IMR-90 (cell line): ENCODE measurements at regions not wholly inside any gene's neighbourhood (a gene's known extent, or its start where the extent isn't known, plus 50 kb on each side); places are given as distances from the start of the nearest gene placed in this dataset.

Source experiments
- ATAC-seq: fragments of 200-7000 bp; cut with Tn5 transposase; 2 replicates; pipeline ENCODE4 v1.9.1; 2020; ENCODE audit warnings: low read depth, mild to moderate bottlenecking, moderate library complexity
- BruUV-seq: library from RNA; stranded (reverse); fragments of 400-500 nt; replicated peaks from 2 replicates; lab custom pipeline; 2021; lab: Mats Ljungman, UMichigan
- CTCF ChIA-PET: fragments of 300-600 bp; formaldehyde crosslinking; extraction: SDS; loops from one replicate; lab custom pipeline; 2021; ENCODE audit warnings: antibody characterized with exemption; lab: Yijun Ruan, JAX
- POLR2A ChIA-PET: fragments of 300-600 bp; sonication (Branson Sonifier 250); formaldehyde crosslinking; loops from one replicate; lab custom pipeline; 2022; ENCODE audit warnings: antibody characterized with exemption; ENCODE audit not compliant: unreplicated experiment; lab: Charles Lee
- DNase-seq: peaks from one replicate; pipeline ENCODE4 v3.0.0; 2013
- H2AFZ ChIP-seq: replicated peaks from 2 replicates; pipeline ENCODE3; 2013; ENCODE audit warnings: low read length, mild to moderate bottlenecking; ENCODE audit not compliant: poor library complexity
- H2AK5ac ChIP-seq: 2 replicates; pipeline ENCODE4 v1.6.1; 2013; ENCODE audit warnings: low read depth, low read length, inconsistent platforms
- H2AK9ac ChIP-seq: replicated peaks from 2 replicates; pipeline ENCODE3; 2013; ENCODE audit warnings: mild to moderate bottlenecking, low read depth, low read length, moderate library complexity; ENCODE audit not compliant: poor library complexity
- H2BK120ac ChIP-seq: 2 replicates; pipeline ENCODE4 v1.6.1; 2013; ENCODE audit warnings: low read depth, low read length, inconsistent platforms
- H2BK15ac ChIP-seq: 3 replicates; pipeline ENCODE4 v1.6.1; 2013; ENCODE audit warnings: low read depth, low read length, inconsistent platforms
- H2BK20ac ChIP-seq: 2 replicates; pipeline ENCODE4 v1.6.1; 2013; ENCODE audit warnings: low read depth, mild to moderate bottlenecking, inconsistent platforms, low read length, moderate library complexity
- H2BK5ac ChIP-seq: 2 replicates; pipeline ENCODE4 v1.6.1; 2013; ENCODE audit warnings: mild to moderate bottlenecking, low read depth, low read length, inconsistent platforms; ENCODE audit not compliant: poor library complexity, severe bottlenecking
- H3K14ac ChIP-seq: replicated peaks from 2 replicates; pipeline ENCODE4 v1.6.1; 2013; ENCODE audit warnings: low read depth, low read length, inconsistent platforms
- H3K18ac ChIP-seq: 2 replicates; pipeline ENCODE4 v1.6.1; 2013; ENCODE audit warnings: low read depth, low read length, control low read depth
- H3K23ac ChIP-seq: 2 replicates; pipeline ENCODE4 v1.6.1; 2013; ENCODE audit warnings: low read depth, low read length, inconsistent platforms
- H3K27ac ChIP-seq: 2 replicates; pipeline ENCODE4 v1.5.1; 2013; ENCODE audit warnings: mild to moderate bottlenecking, control low read depth, low read length; ENCODE audit not compliant: insufficient read depth
- H3K27me3 ChIP-seq: 2 replicates; pipeline ENCODE4 v1.6.1; 2013; ENCODE audit warnings: low read length; ENCODE audit not compliant: control insufficient read depth, insufficient read depth
- H3K36me3 ChIP-seq: 2 replicates; pipeline ENCODE4 v1.6.1; 2013; ENCODE audit warnings: low read length, mixed read lengths; ENCODE audit not compliant: control insufficient read depth, insufficient read depth
- H3K4ac ChIP-seq: 2 replicates; pipeline ENCODE4 v1.6.1; 2013; ENCODE audit warnings: low read depth, low read length, inconsistent platforms
- H3K4me1 ChIP-seq: 2 replicates; pipeline ENCODE4 v1.6.1; 2013; ENCODE audit warnings: low read length, mixed read lengths; ENCODE audit not compliant: control insufficient read depth, insufficient read depth
- H3K4me2 ChIP-seq: 2 replicates; pipeline ENCODE4 v1.6.1; 2013; ENCODE audit warnings: low read depth, mild to moderate bottlenecking, control low read depth, low read length, moderate library complexity
- H3K4me3 ChIP-seq: 2 replicates; pipeline ENCODE4 v1.5.1; 2013; ENCODE audit warnings: low read depth, mild to moderate bottlenecking, control low read depth, low read length, moderate library complexity; ENCODE audit not compliant: insufficient read depth
- H3K56ac ChIP-seq: 2 replicates; pipeline ENCODE4 v1.6.1; 2013; ENCODE audit warnings: low read length, inconsistent platforms; ENCODE audit not compliant: insufficient read depth; ENCODE audit errors: extremely low read depth
- H3K79me1 ChIP-seq, 2 experiments: 2 replicates each; pipeline ENCODE4 v1.6.1; 2013; ENCODE audit warnings: low read length in 2 of 2, inconsistent platforms in 1 of 2, low read depth in 1 of 2
- H3K9ac ChIP-seq: 2 replicates; pipeline ENCODE4 v1.6.1; 2013; ENCODE audit warnings: low read depth, low read length, control low read depth
- H3K9me1 ChIP-seq: 2 replicates; pipeline ENCODE4 v1.6.1; 2013; ENCODE audit warnings: low read length, inconsistent platforms; ENCODE audit not compliant: insufficient read depth
- H3K9me3 ChIP-seq: 2 replicates; pipeline ENCODE4 v1.6.1; 2013; ENCODE audit warnings: low read length; ENCODE audit not compliant: control insufficient read depth, insufficient read depth
- H4K20me1 ChIP-seq: 2 replicates; pipeline ENCODE4 v1.6.1; 2013; ENCODE audit warnings: low read length, inconsistent platforms; ENCODE audit not compliant: insufficient read depth
- H4K5ac ChIP-seq: 2 replicates; pipeline ENCODE4 v1.6.1; 2013; ENCODE audit warnings: mild to moderate bottlenecking, low read depth, low read length, control low read depth
- H4K8ac ChIP-seq, 2 experiments: 2 replicates each; pipeline ENCODE4 v1.6.1; 2013; ENCODE audit warnings: low read depth in 2 of 2, low read length in 2 of 2, control low read depth in 1 of 2, inconsistent platforms in 1 of 2
- H4K91ac ChIP-seq: 2 replicates; pipeline ENCODE4 v1.6.1; 2013; ENCODE audit warnings: low read depth, low read length, inconsistent platforms; ENCODE audit not compliant: insufficient read depth
- WGBS, 2 experiments: methylation state at CpG; one replicate each; pipeline versions ENCODE4 v1.1.5 to v1.1.7; 2013; ENCODE audit warnings: missing lambda C conversion rate in 2 of 2; ENCODE audit not compliant: insufficient read length in 1 of 2; ENCODE audit errors: extremely low coverage in 2 of 2; 5-methylcytosine and 5-hydroxymethylcytosine counted together
- dilution Hi-C: fragments of 300-500 bp; cut with HindIII; formaldehyde crosslinking; loops from one replicate; pipeline ENCODE4 v1.14.3; 2018; ENCODE audit warnings: low sequenced_read_pairs; ENCODE audit not compliant: unreplicated experiment
- in situ Hi-C: fragments of 300-500 bp; cut with MboI; formaldehyde crosslinking; loops from 3 replicates; pipeline ENCODE4 v1.14.3; 2019; ENCODE audit warnings: low sequenced_read_pairs, inconsistent platforms, mixed read lengths
- intact Hi-C: fragments of 100-400 bp; cut with micrococcal nuclease; formaldehyde crosslinking; loops from 2 replicates; pipeline ENCODE4 v1.10.0; 2022
- TF ChIP-seq, protein P1 (sequence below): conservative IDR thresholded peaks from 2 replicates; pipeline ENCODE4 v1.5.1; 2012; ENCODE audit warnings: mild to moderate bottlenecking, low read depth, low read length, improper control_type of control experiment
- TF ChIP-seq, protein P2 (sequence below): fragments of 150-350 bp; IDR thresholded peaks from 2 replicates; pipeline ENCODE4 v1.6.1; 2016; ENCODE audit warnings: low read depth, mild to moderate bottlenecking, low read length, moderate library complexity, borderline replicate concordance

DNA sequence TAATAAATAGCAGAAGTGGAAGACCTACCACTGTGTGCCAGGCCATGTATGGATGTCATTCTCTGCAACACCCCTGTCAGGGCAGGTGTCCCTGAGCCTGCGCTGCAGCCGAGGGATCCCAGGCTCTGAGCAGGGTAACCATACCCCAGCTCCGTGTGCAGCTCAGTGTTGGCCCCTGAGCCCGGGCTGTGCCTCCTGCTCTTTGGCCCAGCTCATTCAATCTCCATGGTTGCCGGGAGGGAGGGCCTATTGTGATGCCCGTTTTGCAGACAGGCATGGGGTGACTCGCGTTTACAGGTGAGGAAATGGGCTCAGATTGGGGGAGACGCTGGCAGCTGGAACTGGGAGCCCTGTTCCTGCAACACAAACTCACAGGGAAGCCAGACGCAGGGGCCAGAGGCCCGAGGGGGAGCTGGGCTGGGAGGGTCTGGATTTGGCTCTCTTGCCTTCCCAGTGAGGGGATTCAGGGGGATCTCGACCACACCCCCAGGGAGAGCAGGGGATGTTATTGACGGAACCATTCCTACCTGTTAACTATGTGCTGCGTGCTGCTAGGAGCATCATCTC is 190.5 kb downstream of the IRF8 start:
- Histone ChIP-seq H2AK9ac (no peak overlapping the region), H4K8ac (no peak overlapping the region), H3K4ac (no peak overlapping the region), H4K20me1 (no peaks in the 10 kb centered on the region), H3K27ac (no peak overlapping the region), H3K4me3 (no peak overlapping the region), H2BK20ac (no peak overlapping the region), H3K23ac (no peak overlapping the region), H3K27me3 (no peaks in the 10 kb centered on the region), H2BK5ac (no peak overlapping the region), H3K56ac (no peak overlapping the region), H3K18ac (no peak overlapping the region), H3K9ac (no peak overlapping the region), H3K14ac (no peak overlapping the region; the same call in 1 of the 2 replicates), H2BK15ac (no peak overlapping the region), H3K4me1 (no peaks in the 10 kb centered on the region), H3K9me3 (no peaks in the 10 kb centered on the region), H3K79me1 (no peaks in the 10 kb centered on the region), H4K5ac (no peak overlapping the region), H3K36me3 (no peaks in the 10 kb centered on the region), H2AFZ (peak overlapping the region; percentile 21), H2BK120ac (no peak overlapping the region), H3K4me2 (no peak overlapping the region), H4K91ac (no peak overlapping the region), H2AK5ac (no peak overlapping the region), H3K9me1 (no peaks in the 10 kb centered on the region)
- TF ChIP-seq, protein P1, sequence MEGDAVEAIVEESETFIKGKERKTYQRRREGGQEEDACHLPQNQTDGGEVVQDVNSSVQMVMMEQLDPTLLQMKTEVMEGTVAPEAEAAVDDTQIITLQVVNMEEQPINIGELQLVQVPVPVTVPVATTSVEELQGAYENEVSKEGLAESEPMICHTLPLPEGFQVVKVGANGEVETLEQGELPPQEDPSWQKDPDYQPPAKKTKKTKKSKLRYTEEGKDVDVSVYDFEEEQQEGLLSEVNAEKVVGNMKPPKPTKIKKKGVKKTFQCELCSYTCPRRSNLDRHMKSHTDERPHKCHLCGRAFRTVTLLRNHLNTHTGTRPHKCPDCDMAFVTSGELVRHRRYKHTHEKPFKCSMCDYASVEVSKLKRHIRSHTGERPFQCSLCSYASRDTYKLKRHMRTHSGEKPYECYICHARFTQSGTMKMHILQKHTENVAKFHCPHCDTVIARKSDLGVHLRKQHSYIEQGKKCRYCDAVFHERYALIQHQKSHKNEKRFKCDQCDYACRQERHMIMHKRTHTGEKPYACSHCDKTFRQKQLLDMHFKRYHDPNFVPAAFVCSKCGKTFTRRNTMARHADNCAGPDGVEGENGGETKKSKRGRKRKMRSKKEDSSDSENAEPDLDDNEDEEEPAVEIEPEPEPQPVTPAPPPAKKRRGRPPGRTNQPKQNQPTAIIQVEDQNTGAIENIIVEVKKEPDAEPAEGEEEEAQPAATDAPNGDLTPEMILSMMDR = no peak
- TF ChIP-seq, protein P2, sequence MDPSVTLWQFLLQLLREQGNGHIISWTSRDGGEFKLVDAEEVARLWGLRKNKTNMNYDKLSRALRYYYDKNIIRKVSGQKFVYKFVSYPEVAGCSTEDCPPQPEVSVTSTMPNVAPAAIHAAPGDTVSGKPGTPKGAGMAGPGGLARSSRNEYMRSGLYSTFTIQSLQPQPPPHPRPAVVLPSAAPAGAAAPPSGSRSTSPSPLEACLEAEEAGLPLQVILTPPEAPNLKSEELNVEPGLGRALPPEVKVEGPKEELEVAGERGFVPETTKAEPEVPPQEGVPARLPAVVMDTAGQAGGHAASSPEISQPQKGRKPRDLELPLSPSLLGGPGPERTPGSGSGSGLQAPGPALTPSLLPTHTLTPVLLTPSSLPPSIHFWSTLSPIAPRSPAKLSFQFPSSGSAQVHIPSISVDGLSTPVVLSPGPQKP = no peak
- intact Hi-C loops (no loop called here), in situ Hi-C loops (no loop called here), dilution Hi-C loops (no loop called here)
- ChIA-PET CTCF (no interaction called here), POLR2A (no interaction called here)
- no peak for DNase-seq
- ATAC-seq = no peak
- no TSS peak for BruUV-seq
- no CpG with 5 or more reads among the region's 14 CpGs for WGBS, 2 experiments
